ENCODE measurements at regions not wholly inside any gene's neighbourhood (a gene's known extent, or its start where the extent isn't known, plus 50 kb on each side); places are given as distances from the start of the nearest gene placed in this dataset.

- no peaks in the 10 kb centered on the region for H3K9me1 ChIP-seq (replicated peaks; ENCODE audit: control insufficient read depth, extremely low read depth, insufficient read depth, low read length)
- ChIA-PET CTCF (no interaction called here), POLR2A (no interaction called here)
- no peak overlapping the region for H2AFZ ChIP-seq (ENCODE audit: low read depth, low read length)
- TF ChIP-seq JUN (IDR thresholded peaks at IDR 0.05; ENCODE audit: borderline replicate concordance, insufficient read depth, insufficient read length, low read depth) = no peak
- TF ChIP-seq POLR2A (IDR thresholded peaks at IDR 0.05; ENCODE audit: low read depth, low read length) = no peak
- TF ChIP-seq, protein P1, sequence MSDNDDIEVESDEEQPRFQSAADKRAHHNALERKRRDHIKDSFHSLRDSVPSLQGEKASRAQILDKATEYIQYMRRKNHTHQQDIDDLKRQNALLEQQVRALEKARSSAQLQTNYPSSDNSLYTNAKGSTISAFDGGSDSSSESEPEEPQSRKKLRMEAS (IDR thresholded peaks at IDR 0.05; ENCODE audit: insufficient read depth, insufficient read length) = no peak
- TF ChIP-seq MYC (IDR thresholded peaks at IDR 0.05; ENCODE audit: low read depth, low read length) = no peak
- TF ChIP-seq, protein P2, sequence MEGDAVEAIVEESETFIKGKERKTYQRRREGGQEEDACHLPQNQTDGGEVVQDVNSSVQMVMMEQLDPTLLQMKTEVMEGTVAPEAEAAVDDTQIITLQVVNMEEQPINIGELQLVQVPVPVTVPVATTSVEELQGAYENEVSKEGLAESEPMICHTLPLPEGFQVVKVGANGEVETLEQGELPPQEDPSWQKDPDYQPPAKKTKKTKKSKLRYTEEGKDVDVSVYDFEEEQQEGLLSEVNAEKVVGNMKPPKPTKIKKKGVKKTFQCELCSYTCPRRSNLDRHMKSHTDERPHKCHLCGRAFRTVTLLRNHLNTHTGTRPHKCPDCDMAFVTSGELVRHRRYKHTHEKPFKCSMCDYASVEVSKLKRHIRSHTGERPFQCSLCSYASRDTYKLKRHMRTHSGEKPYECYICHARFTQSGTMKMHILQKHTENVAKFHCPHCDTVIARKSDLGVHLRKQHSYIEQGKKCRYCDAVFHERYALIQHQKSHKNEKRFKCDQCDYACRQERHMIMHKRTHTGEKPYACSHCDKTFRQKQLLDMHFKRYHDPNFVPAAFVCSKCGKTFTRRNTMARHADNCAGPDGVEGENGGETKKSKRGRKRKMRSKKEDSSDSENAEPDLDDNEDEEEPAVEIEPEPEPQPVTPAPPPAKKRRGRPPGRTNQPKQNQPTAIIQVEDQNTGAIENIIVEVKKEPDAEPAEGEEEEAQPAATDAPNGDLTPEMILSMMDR (IDR thresholded peaks at IDR 0.05; ENCODE audit: extremely low read depth in 1 of 2, insufficient read depth in 1 of 2, low read depth in 1 of 2, low read length in 2 of 2) = no peak
- TF ChIP-seq GATA2 (IDR thresholded peaks at IDR 0.05; ENCODE audit: insufficient read depth, insufficient read length, low read depth, low read length) = no peak
- no peak for TF ChIP-seq EZH2 (IDR thresholded peaks at IDR 0.05; ENCODE audit: borderline replicate concordance, low read depth, low read length, severe bottlenecking)
- no peak for TF ChIP-seq POLR2AphosphoS5 (IDR thresholded peaks at IDR 0.05; ENCODE audit: insufficient read depth, low read depth, low read length)
- TF ChIP-seq FOS (IDR thresholded peaks at IDR 0.05; ENCODE audit: borderline replicate concordance, insufficient read depth, low read length) = no peak
- H3K9ac ChIP-seq (replicated peaks; ENCODE audit: extremely low read depth, insufficient read depth, low read length) = no peak overlapping the region
- H3K36me3 ChIP-seq (ENCODE audit: control insufficient read depth in 2 of 2, extremely low read depth in 1 of 2, insufficient read depth in 2 of 2, low read length in 2 of 2) = no peaks in the 10 kb centered on the region
- FAIRE-seq (no peak), DNase-seq (ENCODE audit: low read depth, low spot score) (no peak)
- peaks cover under 1% of the 10 kb centered on the region for H3K9me3 ChIP-seq (replicated peaks; ENCODE audit: control insufficient read depth, insufficient read depth, low read length)
- BruUV-seq (replicated peaks) = no TSS peak
- no peak overlapping the region for H3K4me2 ChIP-seq (ENCODE audit: insufficient read depth, low read length)
- intact Hi-C loops (cut with micrococcal nuclease) (no loop called here), dilution Hi-C loops (cut with MboI; ENCODE audit: extremely low pct_ligation_motif_present, low sequenced_read_pairs) (no loop called here)
- no peaks in the 10 kb centered on the region for H4K20me1 ChIP-seq (replicated peaks; ENCODE audit: control insufficient read depth, extremely low read depth, insufficient read depth, low read length)
- no peak overlapping the region for H3K27ac ChIP-seq (ENCODE audit: insufficient read depth, low read depth, low read length)
- no peaks in the 10 kb centered on the region for H3K27me3 ChIP-seq (ENCODE audit: control insufficient read depth in 2 of 2, insufficient read depth in 2 of 2, low read length in 2 of 2)
- H3K79me2 ChIP-seq (ENCODE audit: control insufficient read depth, insufficient read depth, low read length) = no peaks in the 10 kb centered on the region
- no peak overlapping the region for H3K4me3 ChIP-seq (replicated peaks in 1 of 3; ENCODE audit: insufficient read depth in 1 of 3, low read depth in 1 of 3, low read length in 3 of 3)
- no peaks in the 10 kb centered on the region for H3K4me1 ChIP-seq (ENCODE audit: control insufficient read depth, extremely low read depth, insufficient read depth, low read length)
Measured at GRCh38 chr17:72441909-72442308, 321.1 kb downstream of the SOX9 start.
